K562 (cell line): ENCODE measurements at regions not wholly inside any gene's neighbourhood (a gene's known extent, or its start where the extent isn't known, plus 50 kb on each side); places are given as distances from the start of the nearest gene placed in this dataset.

Experiments used
- ATAC-seq: fragments of 200-7000 bp; cut with Tn5 transposase; 3 replicates; pipeline ENCODE4 v1.9.1; 2020; ENCODE audit warnings: moderate library complexity
- BruUV-seq: library from RNA; stranded (reverse); fragments of 400-500 nt; replicated peaks from 2 replicates; lab custom pipeline; 2021; lab: Mats Ljungman, UMichigan
- CTCF ChIA-PET: fragments of 300-600 bp; formaldehyde crosslinking; extraction: SDS; loops from one replicate; lab custom pipeline; 2021; ENCODE audit warnings: low intra/inter-chr PET ratio; lab: Yijun Ruan, JAX
- POLR2A ChIA-PET: fragments of 300-600, 350-650 bp; sonication (Branson Sonifier 250); formaldehyde crosslinking; extraction: SDS; loops from one replicate; lab custom pipeline; 2021; ENCODE audit warnings: antibody characterized with exemption, inconsistent platforms; lab: Yijun Ruan, JAX
- DNase-seq, 4 experiments: peaks; one replicate each; pipeline versions ENCODE4 v3.0.0 to v3.0.0-alpha.2; 2011 to 2018; ENCODE audit warnings: low spot score in 3 of 4, mixed read lengths in 3 of 4; ENCODE audit errors: extremely low read depth in 1 of 4
- FAIRE-seq: peaks from 2 replicates; lab custom pipeline; 2011; peaks lifted over from hg19 to GRCh38; lab: Jason Lieb, UNC
- H2AFZ ChIP-seq: 2 replicates; pipeline ENCODE4 v1.6.0; 2011; ENCODE audit warnings: low read depth, low read length, control low read depth, inconsistent platforms
- H3K27ac ChIP-seq: fragments of 200-600 bp; 3 replicates; pipeline ENCODE4 v1.8.0; 2011; ENCODE audit warnings: low read depth, mild to moderate bottlenecking, control low read depth, inconsistent platforms, low read length, moderate library complexity, mixed read lengths; ENCODE audit errors: extremely low read depth
- H3K27me3 ChIP-seq, 2 experiments: fragments of 300-600 bp in 1 of 2; 2 replicates in 1 of 2; 3 replicates in 1 of 2; pipeline versions ENCODE4 v1.6.0 to v1.8.0; 2011; ENCODE audit warnings: inconsistent platforms in 2 of 2, low read length in 2 of 2, mild to moderate bottlenecking in 1 of 2, mixed read lengths in 1 of 2, moderate library complexity in 1 of 2; ENCODE audit not compliant: control insufficient read depth in 2 of 2, insufficient read depth in 2 of 2
- H3K36me3 ChIP-seq: fragments of 300-600 bp; 3 replicates; pipeline ENCODE4 v1.8.0; 2011; ENCODE audit warnings: mild to moderate bottlenecking, low read length, inconsistent platforms; ENCODE audit not compliant: control insufficient read depth, insufficient read depth
- H3K4me1 ChIP-seq, 2 experiments: fragments of 200-600 bp in 1 of 2; replicated peaks in 1 of 2; 2 replicates in 1 of 2; 3 replicates in 1 of 2; pipeline versions ENCODE4 v1.5.1 to v1.8.0; 2011; ENCODE audit warnings: inconsistent platforms in 2 of 2, low read length in 2 of 2, mild to moderate bottlenecking in 1 of 2, mixed read lengths in 1 of 2, moderate library complexity in 1 of 2; ENCODE audit not compliant: control insufficient read depth in 2 of 2, insufficient read depth in 2 of 2
- H3K4me2 ChIP-seq: 2 replicates; pipeline ENCODE4 v1.6.1; 2011; ENCODE audit warnings: low read length, control low read depth, inconsistent platforms, mixed read lengths; ENCODE audit not compliant: insufficient read depth
- H3K4me3 ChIP-seq: fragments of 200-600 bp; sonication (generic), shearing (Covaris generic); 2 replicates; pipeline ENCODE4 v1.5.1; 2016; ENCODE audit warnings: control low read depth, inconsistent platforms
- H3K79me2 ChIP-seq: fragments of 200-600 bp; 3 replicates; pipeline ENCODE4 v1.8.0; 2011; ENCODE audit warnings: low read length, inconsistent platforms; ENCODE audit not compliant: control insufficient read depth, insufficient read depth
- H3K9ac ChIP-seq, 2 experiments: 2 replicates each; pipeline versions ENCODE4 v1.6.0 to v1.6.1; 2011; ENCODE audit warnings: low read depth in 2 of 2, low read length in 2 of 2, control low read depth in 1 of 2, inconsistent platforms in 1 of 2, mild to moderate bottlenecking in 1 of 2, mixed read lengths in 1 of 2; ENCODE audit not compliant: insufficient read depth in 1 of 2
- H3K9me1 ChIP-seq: one replicate; pipeline ENCODE4 v1.6.0; 2011; ENCODE audit warnings: inconsistent platforms, mild to moderate bottlenecking, low read length, moderate library complexity; ENCODE audit not compliant: control insufficient read depth, insufficient read depth
- H3K9me3 ChIP-seq: replicated peaks from 2 replicates; pipeline ENCODE4 v1.5.1; 2011; ENCODE audit warnings: low read depth, low read length, inconsistent platforms; ENCODE audit not compliant: control insufficient read depth, insufficient read depth
- H4K20me1 ChIP-seq: replicated peaks from 2 replicates; pipeline ENCODE4 v1.6.1; 2011; ENCODE audit warnings: low read length, inconsistent platforms, mixed read lengths; ENCODE audit not compliant: control insufficient read depth, insufficient read depth
- FOSL1 ChIP-seq: fragments of 200-800 bp; sonication (Bioruptor generic); conservative IDR thresholded peaks from 2 replicates; pipeline ENCODE4 v1.6.1; 2016; ENCODE audit warnings: missing genetic modification characterization, missing compliant biosample characterization
- L3MBTL2 ChIP-seq: fragments of 450-650 bp; IDR thresholded peaks from 2 replicates; pipeline ENCODE4 v1.6.1; 2016; ENCODE audit warnings: mild to moderate bottlenecking, moderate library complexity
- PKNOX1 ChIP-seq: fragments of 450-650 bp; IDR thresholded peaks from 2 replicates; pipeline ENCODE4 v1.6.1; 2016
- RBM17 ChIP-seq: fragments of 200-400 bp; formaldehyde crosslinking; IDR thresholded peaks from 2 replicates; pipeline ENCODE4 v1.6.1; 2017; ENCODE audit warnings: low read depth, mild to moderate bottlenecking, low read length, borderline replicate concordance
- SPI1 ChIP-seq: IDR thresholded peaks from 2 replicates; pipeline ENCODE4 v1.6.1; 2011; ENCODE audit warnings: low read depth, low read length, control low read depth, borderline replicate concordance
- TEAD2 ChIP-seq: fragments of 450-650 bp; IDR thresholded peaks from 2 replicates; pipeline ENCODE4 v1.6.1; 2016; ENCODE audit warnings: missing genetic modification characterization, control low read depth, missing compliant biosample characterization
- ZNF511 ChIP-seq: sonication (generic); formaldehyde crosslinking; IDR thresholded peaks from 2 replicates; pipeline ENCODE4 v1.8.0; 2022; ENCODE audit warnings: mild to moderate bottlenecking, missing genetic modification reagents
- ZNF561 ChIP-seq: fragments of 450-650 bp; formaldehyde crosslinking; conservative IDR thresholded peaks from 2 replicates; pipeline ENCODE4 v1.4.0; 2020; ENCODE audit warnings: mild to moderate bottlenecking, moderate library complexity
- ZNF699 ChIP-seq: fragments of 250-450 bp; sonication (Bioruptor Pico); IDR thresholded peaks from 2 replicates; pipeline ENCODE4 v1.8.0; 2021; ENCODE audit warnings: mild to moderate bottlenecking, moderate library complexity; ENCODE audit not compliant: insufficient replicate concordance
- WGBS: fragments of 100-300 bp; shearing (Covaris generic); methylation state at CpG from one replicate; pipeline ENCODE4 v1.1.6; 2016; ENCODE audit warnings: low coverage, mixed read lengths; ENCODE audit not compliant: insufficient coverage; ENCODE audit errors: missing lambda C conversion rate; 5-methylcytosine and 5-hydroxymethylcytosine counted together
- in situ Hi-C: fragments of 300-500 bp; cut with MboI; formaldehyde crosslinking; loops from 4 replicates; pipeline ENCODE4 v1.15.0; 2018; ENCODE audit warnings: inconsistent platforms, mixed read lengths
- intact Hi-C: fragments of 100-400 bp; cut with micrococcal nuclease; formaldehyde crosslinking; loops from 2 replicates; pipeline ENCODE4 v1.14.2; 2022

- no peak overlapping the region for H3K4me2 ChIP-seq
- H3K4me3 ChIP-seq: no peak overlapping the region
- CTCF ChIA-PET: no interaction called here
- H3K9me3 ChIP-seq: no peaks in the 10 kb centered on the region
- H3K4me1 ChIP-seq: no peaks in the 10 kb centered on the region
- no peak overlapping the region for H2AFZ ChIP-seq
- no peak for FAIRE-seq
- POLR2A ChIA-PET: no interaction called here
- in situ Hi-C loops (no loop called here), intact Hi-C loops (no loop called here)
- no peaks in the 10 kb centered on the region for H3K36me3 ChIP-seq
- DNase-seq: no peak
- no peaks in the 10 kb centered on the region for H3K79me2 ChIP-seq
- no TSS peak for BruUV-seq
- no peak overlapping the region for H3K9ac ChIP-seq
- WGBS: 3% methylated on average over 4 of the region's 4 CpGs
- no peak overlapping the region for H3K27ac ChIP-seq
- ATAC-seq: no peak
- TF ChIP-seq ZNF699 (CRISPR knock-in tag): no peak
- TF ChIP-seq FOSL1 (tag): peak; percentile 43
- no peak for TF ChIP-seq ZNF561 (CRISPR knock-in tag)
- TF ChIP-seq ZNF511: no peak
- no peak for TF ChIP-seq RBM17
- TF ChIP-seq L3MBTL2: peak; percentile 25; the same call in 1 of the 2 replicates
- 0 out of 2 replicates have a peak, but pooled peaks have one; percentile 23 for TF ChIP-seq SPI1
- no peak for TF ChIP-seq TEAD2 (tag)
- TF ChIP-seq PKNOX1: no peak
- no peaks in the 10 kb centered on the region for H3K9me1 ChIP-seq
- H4K20me1 ChIP-seq: no peaks in the 10 kb centered on the region
- no peaks in the 10 kb centered on the region for H3K27me3 ChIP-seq
Measured at GRCh38 chr3:21356402-21356801, 394.6 kb downstream of the ZNF385D start.
